A673 (cell line): ENCODE measurements at regions not wholly inside any gene's neighbourhood (a gene's known extent, or its start where the extent isn't known, plus 50 kb on each side); places are given as distances from the start of the nearest gene placed in this dataset.

ENCODE experiments used
- BruUV-seq: library from RNA; stranded (reverse); fragments of 400-500 nt; replicated peaks from 2 replicates; lab custom pipeline; 2021; lab: Mats Ljungman, UMichigan
- CTCF ChIA-PET: fragments of 300-600 bp; sonication (Branson Sonifier 250); formaldehyde crosslinking; loops from one replicate; lab custom pipeline; 2022; ENCODE audit warnings: antibody characterized with exemption; lab: Charles Lee
- POLR2A ChIA-PET: fragments of 300-600 bp; sonication (Branson Sonifier 250); formaldehyde crosslinking; loops from one replicate; lab custom pipeline; 2022; ENCODE audit warnings: antibody characterized with exemption; ENCODE audit not compliant: low non-redundant PET; lab: Charles Lee
- DNase-seq: peaks from one replicate; pipeline ENCODE4 v3.0.0-alpha.2; 2015; ENCODE audit warnings: low spot score
- H3K27ac ChIP-seq: fragments of 200-600 bp; sonication (generic); 2 replicates; pipeline ENCODE4 v1.5.1; 2016; ENCODE audit warnings: mixed run types, low read depth, mild to moderate bottlenecking, mixed read lengths, antibody characterized with exemption, low read length; ENCODE audit not compliant: poor library complexity, severe bottlenecking
- H3K27me3 ChIP-seq: fragments of 200-600 bp; sonication (generic); replicated peaks from 2 replicates; pipeline ENCODE4 v1.6.1; 2017; ENCODE audit warnings: mixed run types, low read depth, mild to moderate bottlenecking, mixed read lengths, antibody characterized with exemption, low read length; ENCODE audit not compliant: insufficient read depth, poor library complexity
- H3K36me3 ChIP-seq: fragments of 200-600 bp; sonication (generic); 2 replicates; pipeline ENCODE4 v1.6.1; 2016; ENCODE audit warnings: mixed run types, mild to moderate bottlenecking, mixed read lengths, antibody characterized with exemption, low read length; ENCODE audit not compliant: insufficient read depth, poor library complexity, severe bottlenecking
- H3K4me1 ChIP-seq: fragments of 200-600 bp; sonication (generic); 2 replicates; pipeline ENCODE4 v1.6.1; 2017; ENCODE audit warnings: mixed run types, mild to moderate bottlenecking, mixed read lengths, antibody characterized with exemption, low read length; ENCODE audit not compliant: insufficient read depth, poor library complexity, severe bottlenecking
- H3K4me3 ChIP-seq: fragments of 200-600 bp; sonication (generic); 2 replicates; pipeline ENCODE4 v1.5.1; 2016; ENCODE audit warnings: low read depth, mixed run types, mild to moderate bottlenecking, mixed read lengths, low read length; ENCODE audit not compliant: poor library complexity, severe bottlenecking
- H3K9me3 ChIP-seq: fragments of 200-600 bp; sonication (generic); 2 replicates; pipeline ENCODE4 v1.6.1; 2016; ENCODE audit warnings: mixed run types, low read depth, mild to moderate bottlenecking, mixed read lengths, antibody characterized with exemption, low read length; ENCODE audit not compliant: poor library complexity, severe bottlenecking
- EZH2 ChIP-seq: fragments of 200-600 bp; sonication (generic); IDR thresholded peaks from 2 replicates; pipeline ENCODE4 v1.6.1; 2017; ENCODE audit warnings: borderline replicate concordance, low read depth, mild to moderate bottlenecking, mixed read lengths, antibody characterized with exemption, low read length; ENCODE audit not compliant: poor library complexity, severe bottlenecking
- intact Hi-C: fragments of 100-400 bp; cut with micrococcal nuclease; formaldehyde crosslinking; loops from one replicate; pipeline ENCODE4 v1.10.0; 2022; ENCODE audit not compliant: unreplicated experiment
- TF ChIP-seq, protein P1 (sequence below): fragments of 300-800, 200-600 bp; sonication (generic); conservative IDR thresholded peaks from 2 replicates; pipeline ENCODE4 v1.5.1; 2017; ENCODE audit warnings: low read depth, mild to moderate bottlenecking, antibody characterized with exemption, low read length, moderate library complexity, mixed read lengths

DNA sequence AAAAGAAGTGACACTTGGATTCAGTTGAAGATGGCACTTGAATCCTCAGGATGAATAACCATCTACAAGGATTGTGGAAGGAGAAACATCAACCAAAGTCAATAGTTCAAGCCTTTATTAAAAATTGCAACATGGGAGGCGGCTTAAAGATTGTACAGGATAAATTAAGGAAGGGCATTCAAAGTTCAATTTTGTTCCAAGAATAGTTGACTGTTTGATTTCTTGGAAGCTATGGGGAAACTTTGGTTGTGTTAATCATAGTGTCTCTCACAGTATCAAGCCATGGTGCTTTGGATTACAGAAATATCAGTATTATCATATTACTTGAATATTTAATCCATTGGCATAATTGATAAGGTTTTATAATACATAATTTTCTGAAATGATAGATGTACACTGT lies 1844.3 kb downstream of the MAT2B start:
- no peak for DNase-seq
- CTCF ChIA-PET: no interaction called here
- intact Hi-C loops: no loop called here
- POLR2A ChIA-PET: no interaction called here
- TF ChIP-seq EZH2: no peak
- TF ChIP-seq, protein P1, sequence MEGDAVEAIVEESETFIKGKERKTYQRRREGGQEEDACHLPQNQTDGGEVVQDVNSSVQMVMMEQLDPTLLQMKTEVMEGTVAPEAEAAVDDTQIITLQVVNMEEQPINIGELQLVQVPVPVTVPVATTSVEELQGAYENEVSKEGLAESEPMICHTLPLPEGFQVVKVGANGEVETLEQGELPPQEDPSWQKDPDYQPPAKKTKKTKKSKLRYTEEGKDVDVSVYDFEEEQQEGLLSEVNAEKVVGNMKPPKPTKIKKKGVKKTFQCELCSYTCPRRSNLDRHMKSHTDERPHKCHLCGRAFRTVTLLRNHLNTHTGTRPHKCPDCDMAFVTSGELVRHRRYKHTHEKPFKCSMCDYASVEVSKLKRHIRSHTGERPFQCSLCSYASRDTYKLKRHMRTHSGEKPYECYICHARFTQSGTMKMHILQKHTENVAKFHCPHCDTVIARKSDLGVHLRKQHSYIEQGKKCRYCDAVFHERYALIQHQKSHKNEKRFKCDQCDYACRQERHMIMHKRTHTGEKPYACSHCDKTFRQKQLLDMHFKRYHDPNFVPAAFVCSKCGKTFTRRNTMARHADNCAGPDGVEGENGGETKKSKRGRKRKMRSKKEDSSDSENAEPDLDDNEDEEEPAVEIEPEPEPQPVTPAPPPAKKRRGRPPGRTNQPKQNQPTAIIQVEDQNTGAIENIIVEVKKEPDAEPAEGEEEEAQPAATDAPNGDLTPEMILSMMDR: no peak
- Histone ChIP-seq H3K9me3 (no peaks in the 10 kb centered on the region), H3K4me1 (no peaks in the 10 kb centered on the region), H3K36me3 (no peaks in the 10 kb centered on the region), H3K27me3 (peaks cover 4% of the 10 kb centered on the region), H3K4me3 (no peak overlapping the region), H3K27ac (no peak overlapping the region)
- BruUV-seq: no TSS peak

DNA sequence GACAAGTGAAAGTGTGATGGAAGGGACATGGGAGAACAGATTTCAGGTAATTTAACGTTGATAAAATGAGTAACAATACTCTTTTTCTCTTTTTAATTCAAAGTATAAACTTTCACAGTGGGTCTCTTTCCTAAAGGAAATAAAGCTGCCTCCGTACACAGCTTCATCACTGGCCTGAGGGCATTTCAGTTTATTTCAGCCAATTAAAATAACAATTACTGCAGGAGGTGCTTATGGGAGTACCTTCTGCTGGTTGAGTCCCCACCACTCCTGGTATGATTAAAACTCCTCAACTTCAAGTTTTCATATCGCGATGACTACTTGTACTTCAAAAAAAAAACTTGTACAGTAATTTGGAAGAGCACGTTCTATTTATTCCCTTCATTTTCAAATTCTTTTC lies 1845.9 kb downstream of the MAT2B start:
- no peak overlapping the region for H3K27ac ChIP-seq
- H3K36me3 ChIP-seq: no peaks in the 10 kb centered on the region
- intact Hi-C loops: no loop called here
- no peaks in the 10 kb centered on the region for H3K9me3 ChIP-seq
- TF ChIP-seq, protein P1: no peak
- no peak for TF ChIP-seq EZH2
- no peak for DNase-seq
- no peak overlapping the region for H3K4me3 ChIP-seq
- ChIA-PET CTCF (no interaction called here), POLR2A (no interaction called here)
- no peaks in the 10 kb centered on the region for H3K4me1 ChIP-seq
- H3K27me3 ChIP-seq: peaks cover 4% of the 10 kb centered on the region
- no TSS peak for BruUV-seq

DNA sequence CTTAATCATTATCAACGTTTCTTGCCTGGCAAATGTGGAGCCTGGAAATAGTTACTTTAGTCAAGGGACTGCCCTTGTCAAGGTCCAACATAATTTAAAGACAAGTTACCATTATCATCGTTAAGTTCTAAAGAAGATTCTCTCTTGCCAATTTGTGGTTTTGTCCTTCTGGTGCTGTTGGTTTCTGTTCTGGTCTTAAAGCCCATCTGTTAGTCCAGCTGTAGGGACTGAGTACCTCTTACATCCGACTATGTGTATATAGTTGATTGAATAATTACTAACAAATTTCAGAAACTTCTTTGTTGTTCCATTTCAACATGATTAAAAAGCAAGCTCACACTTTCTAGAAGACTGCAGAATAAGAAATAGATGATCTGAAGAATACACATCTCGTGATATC lies 1854.9 kb downstream of the MAT2B start:
- ChIA-PET POLR2A (no interaction called here), CTCF (no interaction called here)
- H3K4me1 ChIP-seq: no peaks in the 10 kb centered on the region
- TF ChIP-seq EZH2: no peak
- TF ChIP-seq, protein P1: no peak
- H3K4me3 ChIP-seq: no peak overlapping the region
- H3K27me3 ChIP-seq: peaks cover 16% of the 10 kb centered on the region
- BruUV-seq: no TSS peak
- DNase-seq: no peak
- H3K9me3 ChIP-seq: no peaks in the 10 kb centered on the region
- intact Hi-C loops: no loop called here
- H3K36me3 ChIP-seq: no peaks in the 10 kb centered on the region
- H3K27ac ChIP-seq: no peak overlapping the region
